HG03045 (cell line): ENCODE measurements at regions not wholly inside any gene's neighbourhood (a gene's known extent, or its start where the extent isn't known, plus 50 kb on each side); places are given as distances from the start of the nearest gene placed in this dataset.
"Not testable (repeated sequence)": the region's sequence is repeated elsewhere in the genome, so short reads cannot be mapped to it uniquely, and the experiment has no call there.

Source experiments
- ATAC-seq: cut with Tn5 transposase; IDR thresholded peaks from one replicate; pipeline ENCODE4 v1.9.1; 2021; ENCODE audit warnings: mild to moderate bottlenecking, moderate library complexity; ENCODE audit not compliant: unreplicated experiment

DNA sequence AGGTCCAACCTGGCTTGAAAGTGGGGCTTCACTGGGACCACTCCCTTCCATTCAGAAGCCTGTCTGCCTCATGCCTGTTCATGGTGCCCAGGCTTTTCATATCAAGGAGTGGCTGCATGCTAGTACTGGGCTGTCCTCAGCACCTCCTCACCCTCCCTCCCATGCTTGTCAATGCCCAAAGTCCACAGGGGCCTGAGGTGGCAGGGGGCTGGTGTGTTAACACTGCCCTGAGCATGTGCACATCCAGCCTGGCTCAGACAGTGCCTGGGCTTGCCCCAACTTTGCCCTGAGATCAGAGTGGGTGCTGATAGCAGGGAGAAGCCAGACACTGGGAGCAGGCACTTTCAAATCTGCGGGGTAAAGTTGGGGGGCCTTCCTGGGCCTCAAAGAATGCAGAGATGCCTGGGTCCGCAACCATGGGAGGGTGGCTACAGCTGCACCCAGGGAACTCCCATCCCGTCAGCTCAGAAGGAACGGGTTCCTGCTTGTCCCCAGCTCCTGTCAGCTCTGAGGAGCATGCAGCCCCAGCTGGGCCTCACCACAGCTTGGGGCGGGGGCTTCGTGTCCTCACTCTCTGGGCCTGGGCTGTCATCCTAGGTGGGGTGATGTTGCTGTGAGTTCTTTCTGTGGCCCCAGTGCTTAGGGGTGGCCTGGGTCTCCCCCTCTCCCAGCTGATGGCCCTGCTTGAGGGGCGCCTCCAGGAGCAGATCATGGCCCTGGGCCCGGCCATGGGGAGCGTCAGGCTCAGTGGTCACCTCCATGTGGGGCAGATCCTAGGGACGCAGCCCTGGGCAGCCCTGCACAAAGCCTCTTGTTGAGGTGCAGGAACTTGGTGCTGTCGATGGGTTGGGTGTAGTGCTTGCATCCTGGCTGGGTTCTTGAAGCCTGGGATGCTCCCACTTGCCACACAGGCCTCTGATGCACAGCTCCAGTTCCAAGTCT, 830.6 kb upstream of the SLITRK5 start:
- no peak for ATAC-seq

- no peak for ATAC-seq
Observed at GRCh38 chr13:86841264-86841663, 829.9 kb upstream of the SLITRK5 start.

DNA sequence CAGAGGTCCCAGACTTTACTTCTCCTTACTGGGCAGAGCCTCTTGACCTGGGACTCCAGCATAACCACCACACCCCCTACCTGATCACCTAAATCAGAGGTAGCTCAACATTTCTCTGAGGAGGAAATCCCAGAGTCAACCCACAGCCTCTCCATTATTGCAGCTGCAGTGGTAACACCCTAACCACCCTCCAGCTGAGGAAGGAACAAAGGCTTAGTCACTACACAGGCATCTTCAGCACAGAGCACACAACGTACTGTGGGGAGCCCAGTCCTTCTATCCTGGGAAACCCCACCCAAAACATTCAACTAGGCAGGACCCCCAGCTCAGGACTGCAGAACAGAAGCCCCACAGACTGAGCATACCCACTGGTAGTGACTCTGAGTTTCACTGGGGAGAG, 824.7 kb upstream of the SLITRK5 start:
- ATAC-seq, result no peak

DNA sequence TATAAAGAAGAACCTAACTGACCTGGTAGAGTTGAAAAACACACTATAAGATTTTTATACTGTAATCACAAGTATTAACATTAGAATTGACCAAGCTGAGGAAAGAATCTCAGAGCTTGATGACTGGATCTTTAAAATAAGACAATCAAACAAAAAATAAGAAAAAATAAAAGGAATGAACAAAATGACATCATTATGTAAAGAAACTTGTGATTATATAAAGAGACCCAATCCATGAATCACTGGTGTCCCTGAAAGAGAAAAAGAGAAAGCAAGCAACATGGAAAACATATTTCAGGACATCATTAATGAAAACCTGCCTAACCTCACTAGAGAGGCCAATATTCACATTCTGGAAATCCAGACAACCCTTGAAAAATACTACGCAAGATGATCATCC, 822.5 kb upstream of the SLITRK5 start:
- no peak for ATAC-seq

GRCh38 chr13:86856991-86857390, 814.2 kb upstream of the SLITRK5 start:
- no peak for ATAC-seq

DNA sequence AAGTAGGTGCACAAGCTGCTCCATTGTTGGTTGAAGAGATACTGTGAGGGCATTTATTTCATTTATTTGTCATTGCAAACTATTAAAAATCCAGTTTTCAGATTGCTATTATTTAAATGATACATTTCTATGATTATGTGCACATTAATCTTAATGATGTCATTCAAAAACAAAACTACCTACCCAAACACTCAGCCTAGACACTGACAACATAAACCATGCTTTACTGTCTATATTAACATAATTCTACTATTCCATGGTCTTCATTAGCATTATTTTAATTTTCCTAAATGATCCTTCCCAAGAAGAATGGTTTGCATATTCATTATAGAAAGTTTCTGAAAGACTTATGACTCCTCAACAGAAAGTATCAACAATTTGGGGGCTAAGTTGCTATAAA, 813.0 kb upstream of the SLITRK5 start:
- ATAC-seq, result no peak

GRCh38 chr13:86862137-86862536, 809.0 kb upstream of the SLITRK5 start:
- ATAC-seq, result no peak

DNA sequence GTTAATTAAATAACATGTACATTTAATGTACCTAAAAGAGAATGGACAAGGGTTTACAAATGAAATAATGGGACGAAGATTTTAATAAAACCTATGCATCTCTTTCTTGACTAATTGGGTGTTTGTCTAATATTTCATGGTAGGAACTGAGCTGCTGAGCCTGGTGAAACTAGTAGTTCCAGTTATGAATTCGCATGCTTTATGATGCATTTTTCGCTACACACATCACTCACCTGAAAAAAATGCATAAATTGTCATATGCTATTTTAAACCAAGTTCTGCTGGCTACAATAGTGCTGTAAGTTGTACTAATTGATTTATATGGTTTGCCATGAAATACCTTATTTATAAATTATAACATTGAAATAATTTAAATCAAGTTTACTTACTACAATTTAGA, 806.8 kb upstream of the SLITRK5 start:
- ATAC-seq, result no peak

DNA sequence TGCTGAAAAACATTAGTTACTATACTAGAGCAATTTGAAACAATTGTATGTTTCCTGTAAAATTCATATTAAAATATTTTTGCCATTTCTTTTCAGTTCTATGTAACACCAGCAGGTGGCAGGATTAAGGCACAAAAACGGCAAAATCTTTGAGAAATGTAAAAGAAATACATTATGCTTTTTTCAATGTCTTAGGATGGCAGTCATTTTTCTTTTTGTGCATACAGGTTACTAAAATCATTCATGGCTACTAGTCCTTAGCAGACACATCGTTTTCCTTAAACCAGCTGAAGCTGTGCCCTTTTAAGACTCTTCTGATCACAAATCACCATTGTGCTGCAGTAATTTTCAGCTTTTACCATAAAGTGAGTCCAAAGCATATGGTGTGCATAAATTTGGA, 800.7 kb upstream of the SLITRK5 start:
- no peak for ATAC-seq

GRCh38 chr13:86877441-86877840, 793.7 kb upstream of the SLITRK5 start:
- ATAC-seq, result no peak

DNA sequence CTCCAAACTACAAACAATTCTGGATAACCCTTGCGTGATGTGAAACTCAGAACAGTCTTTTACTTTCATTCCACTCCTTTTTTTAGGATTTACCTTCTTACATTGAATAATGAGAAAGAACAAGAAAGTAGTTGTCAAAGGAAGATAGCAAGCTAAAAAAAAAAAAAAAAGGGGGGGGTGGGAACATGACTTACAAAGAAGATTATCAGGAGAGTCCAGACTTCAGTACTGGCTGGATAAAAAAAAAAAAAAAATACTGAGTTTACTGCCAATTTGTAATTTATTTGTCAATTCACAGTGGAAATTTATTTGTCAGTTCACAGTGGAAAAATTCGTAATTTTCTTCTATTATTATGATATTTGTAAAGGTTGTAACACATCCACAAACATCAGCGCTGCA, 792.4 kb upstream of the SLITRK5 start:
- no peak for ATAC-seq

- ATAC-seq, result no peak
Observed at GRCh38 chr13:86881390-86881789, 789.8 kb upstream of the SLITRK5 start.

GRCh38 chr13:86882107-86882506, 789.1 kb upstream of the SLITRK5 start:
- no peak for ATAC-seq

- ATAC-seq, result no peak
Observed at GRCh38 chr13:86882835-86883234, 788.3 kb upstream of the SLITRK5 start.

- no peak for ATAC-seq
Observed at GRCh38 chr13:86892330-86892729, 778.8 kb upstream of the SLITRK5 start.

DNA sequence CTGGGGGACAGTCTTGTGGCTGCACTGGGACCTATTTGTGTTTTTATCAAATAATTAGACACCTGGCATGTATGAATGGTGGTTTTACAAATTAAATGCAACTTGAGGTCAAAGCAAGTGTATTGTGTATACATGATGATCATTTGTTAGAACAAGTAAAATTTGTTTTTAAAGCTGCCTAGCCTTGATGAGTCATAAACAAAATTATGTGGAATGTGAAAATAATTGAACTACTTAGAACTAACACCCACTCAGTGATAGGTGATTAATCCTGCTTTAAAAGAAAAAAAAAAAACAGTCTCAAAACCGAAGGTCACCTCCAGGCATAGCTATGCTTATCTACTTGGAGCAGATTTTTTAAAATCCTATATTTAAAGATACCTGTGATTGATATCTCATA, 770.3 kb upstream of the SLITRK5 start:
- no peak for ATAC-seq

DNA sequence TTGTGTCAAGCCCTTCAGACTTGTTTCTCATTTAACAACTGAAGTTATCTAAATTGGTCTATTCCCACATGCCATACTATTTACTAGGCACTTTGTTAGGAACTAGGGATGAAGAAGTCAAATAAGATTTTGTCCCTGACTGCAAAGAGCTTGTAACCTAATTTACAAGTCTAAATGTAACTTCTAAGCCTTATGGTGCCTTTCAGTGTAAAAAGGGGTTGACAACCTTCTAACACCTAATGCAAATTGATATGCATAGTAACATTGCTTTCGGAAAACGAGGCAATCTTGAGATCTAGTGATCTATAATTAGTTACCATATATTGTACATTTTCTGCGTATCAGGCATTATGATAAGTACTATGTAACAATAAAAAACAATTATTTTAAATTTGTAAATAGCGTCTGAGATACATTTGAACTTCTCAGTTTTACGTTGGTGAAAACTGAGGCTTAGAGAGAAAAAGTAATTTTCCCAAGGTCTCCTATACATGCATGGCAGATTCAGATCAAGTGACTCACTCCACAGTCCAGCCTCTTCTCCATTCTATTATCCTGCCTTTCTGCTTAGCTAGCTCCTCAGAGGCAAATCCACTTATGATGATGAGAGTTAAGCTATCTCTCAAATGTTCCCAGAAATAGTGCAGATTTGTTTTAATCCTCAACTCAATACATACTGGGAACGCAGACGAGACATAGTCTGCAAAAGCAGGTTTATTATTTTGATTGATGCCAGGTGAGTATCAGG, 764.9 kb upstream of the SLITRK5 start:
- ATAC-seq, result no peak

DNA sequence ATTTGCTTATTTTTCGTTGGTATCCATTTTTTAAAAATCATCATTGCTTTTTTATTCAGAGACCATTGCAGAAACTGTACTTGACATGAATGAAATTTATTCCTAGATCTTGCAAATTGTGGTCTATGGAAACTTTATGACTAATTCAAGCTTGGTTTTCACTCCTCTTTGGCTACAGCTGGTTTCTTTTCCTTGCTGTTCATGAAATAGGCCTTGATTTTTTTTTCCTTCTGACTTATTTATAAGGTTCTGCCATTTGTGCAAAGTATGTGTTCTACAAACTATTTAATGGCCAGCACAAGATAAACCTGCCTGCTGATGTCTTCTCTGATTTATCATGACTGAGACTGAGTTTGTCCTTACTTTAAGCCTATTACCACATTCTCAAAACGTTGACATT, 764.0 kb upstream of the SLITRK5 start:
- ATAC-seq, result no peak

DNA sequence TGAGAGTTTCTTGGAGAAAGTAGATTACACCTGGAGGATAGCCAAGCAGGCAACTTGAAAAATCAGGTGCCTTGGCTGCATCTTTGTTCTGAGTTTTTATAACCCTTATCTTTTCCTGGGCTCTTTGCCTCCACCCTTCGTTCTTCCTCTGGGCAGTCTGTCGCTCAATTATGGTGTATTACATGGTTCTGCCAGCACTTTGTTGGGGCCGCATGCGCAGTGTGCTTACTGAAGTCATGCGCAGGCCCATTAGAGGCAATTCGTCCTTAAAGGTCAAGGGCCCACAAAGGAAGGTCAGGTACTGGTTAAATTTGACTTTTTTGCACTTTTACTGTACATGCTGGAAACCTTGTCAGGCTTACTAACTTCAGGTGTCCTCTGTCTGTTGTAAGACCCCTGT, 761.9 kb upstream of the SLITRK5 start:
- no peak for ATAC-seq

GRCh38 chr13:86914757-86915156, 756.4 kb upstream of the SLITRK5 start:
- no peak for ATAC-seq

GRCh38 chr13:86917438-86917837, 753.7 kb upstream of the SLITRK5 start:
- ATAC-seq, result not testable (repeated sequence)

DNA sequence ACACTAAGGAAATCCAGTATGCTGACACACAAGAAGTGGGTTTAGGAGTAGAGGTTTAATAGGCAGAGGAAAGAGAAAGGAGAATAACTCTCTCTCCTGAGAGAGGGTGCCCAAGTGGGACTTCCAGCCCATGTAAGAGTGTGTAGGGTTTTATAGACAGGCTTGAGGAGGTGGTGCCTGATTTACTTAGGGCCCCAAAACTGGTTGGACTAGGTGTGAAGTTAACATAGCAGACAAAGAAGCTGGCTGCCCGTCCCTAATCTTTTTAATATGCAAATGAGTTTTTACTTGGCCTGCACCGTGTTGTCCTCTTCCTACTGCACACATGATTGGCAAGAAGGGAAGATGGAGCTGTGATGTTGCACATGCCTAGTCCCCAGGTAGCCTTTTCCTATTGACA, 752.5 kb upstream of the SLITRK5 start:
- ATAC-seq, result no peak
